ENCODE measurements at regions not wholly inside any gene's neighbourhood (a gene's known extent, or its start where the extent isn't known, plus 50 kb on each side); places are given as distances from the start of the nearest gene placed in this dataset.

- TF ChIP-seq NFIC (IDR thresholded peaks at IDR 0.05) = no peak
- no peak for TF ChIP-seq EP300 (IDR thresholded peaks at IDR 0.05; ENCODE audit: borderline replicate concordance)
- no peak for TF ChIP-seq TAF1 (IDR thresholded peaks at IDR 0.05; ENCODE audit: low read depth)
- no peak for TF ChIP-seq CEBPB (IDR thresholded peaks at IDR 0.05)
- TF ChIP-seq YY1 (IDR thresholded peaks at IDR 0.05; ENCODE audit: low read depth) = no peak
- no peak for TF ChIP-seq CREB1 (IDR thresholded peaks at IDR 0.05; ENCODE audit: low read depth)
- TF ChIP-seq FOXM1 (IDR thresholded peaks at IDR 0.05; ENCODE audit: borderline replicate concordance, low read depth) = no peak
- no peak for TF ChIP-seq TCF12 (IDR thresholded peaks at IDR 0.05; ENCODE audit: low read depth)
- no peak for TF ChIP-seq USF1 (IDR thresholded peaks at IDR 0.05)
- no peak for TF ChIP-seq MAX (IDR thresholded peaks at IDR 0.05)
- TF ChIP-seq, protein P1, sequence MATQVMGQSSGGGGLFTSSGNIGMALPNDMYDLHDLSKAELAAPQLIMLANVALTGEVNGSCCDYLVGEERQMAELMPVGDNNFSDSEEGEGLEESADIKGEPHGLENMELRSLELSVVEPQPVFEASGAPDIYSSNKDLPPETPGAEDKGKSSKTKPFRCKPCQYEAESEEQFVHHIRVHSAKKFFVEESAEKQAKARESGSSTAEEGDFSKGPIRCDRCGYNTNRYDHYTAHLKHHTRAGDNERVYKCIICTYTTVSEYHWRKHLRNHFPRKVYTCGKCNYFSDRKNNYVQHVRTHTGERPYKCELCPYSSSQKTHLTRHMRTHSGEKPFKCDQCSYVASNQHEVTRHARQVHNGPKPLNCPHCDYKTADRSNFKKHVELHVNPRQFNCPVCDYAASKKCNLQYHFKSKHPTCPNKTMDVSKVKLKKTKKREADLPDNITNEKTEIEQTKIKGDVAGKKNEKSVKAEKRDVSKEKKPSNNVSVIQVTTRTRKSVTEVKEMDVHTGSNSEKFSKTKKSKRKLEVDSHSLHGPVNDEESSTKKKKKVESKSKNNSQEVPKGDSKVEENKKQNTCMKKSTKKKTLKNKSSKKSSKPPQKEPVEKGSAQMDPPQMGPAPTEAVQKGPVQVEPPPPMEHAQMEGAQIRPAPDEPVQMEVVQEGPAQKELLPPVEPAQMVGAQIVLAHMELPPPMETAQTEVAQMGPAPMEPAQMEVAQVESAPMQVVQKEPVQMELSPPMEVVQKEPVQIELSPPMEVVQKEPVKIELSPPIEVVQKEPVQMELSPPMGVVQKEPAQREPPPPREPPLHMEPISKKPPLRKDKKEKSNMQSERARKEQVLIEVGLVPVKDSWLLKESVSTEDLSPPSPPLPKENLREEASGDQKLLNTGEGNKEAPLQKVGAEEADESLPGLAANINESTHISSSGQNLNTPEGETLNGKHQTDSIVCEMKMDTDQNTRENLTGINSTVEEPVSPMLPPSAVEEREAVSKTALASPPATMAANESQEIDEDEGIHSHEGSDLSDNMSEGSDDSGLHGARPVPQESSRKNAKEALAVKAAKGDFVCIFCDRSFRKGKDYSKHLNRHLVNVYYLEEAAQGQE (IDR thresholded peaks at IDR 0.05; ENCODE audit: low read depth) = no peak
- TF ChIP-seq RAD21 (IDR thresholded peaks at IDR 0.05; ENCODE audit: low read depth) = no peak
- TF ChIP-seq EGR1 (IDR thresholded peaks at IDR 0.05) = no peak
- no peak for TF ChIP-seq TEAD4 (IDR thresholded peaks at IDR 0.05)
- no peak for TF ChIP-seq ZBTB7A (IDR thresholded peaks at IDR 0.05; ENCODE audit: low read depth)
Observed at GRCh38 chr21:23792300-23792699, 1815.0 kb downstream of the MRPL39 start.

DNA sequence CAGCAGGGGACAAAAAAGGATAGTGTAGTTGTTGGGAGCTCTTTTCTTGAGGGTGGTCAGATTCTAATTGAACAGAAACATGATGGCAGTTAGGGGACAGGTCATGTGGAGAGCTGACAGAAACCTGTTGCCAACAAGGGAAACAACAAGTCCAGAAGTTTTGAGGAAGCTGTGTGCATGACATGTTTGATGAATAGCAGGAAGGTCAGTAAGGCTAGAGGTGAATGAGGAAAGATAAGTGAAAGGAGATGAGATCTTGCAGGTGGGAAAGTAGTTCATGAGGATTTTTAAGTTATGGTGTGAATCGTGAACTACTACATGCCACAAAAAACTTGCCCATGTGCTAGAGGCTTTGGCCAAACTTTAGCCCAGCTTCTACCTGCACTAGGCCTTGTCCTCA, 1817.4 kb downstream of the MRPL39 start:
- TF ChIP-seq MAX (IDR thresholded peaks at IDR 0.05) = no peak
- TF ChIP-seq YY1 (IDR thresholded peaks at IDR 0.05; ENCODE audit: low read depth) = no peak

- TF ChIP-seq CREB1 (IDR thresholded peaks at IDR 0.05; ENCODE audit: low read depth) (no peak), ZBTB7A (IDR thresholded peaks at IDR 0.05; ENCODE audit: low read depth) (no peak), TCF12 (IDR thresholded peaks at IDR 0.05; ENCODE audit: low read depth) (no peak), EGR1 (IDR thresholded peaks at IDR 0.05) (no peak), YY1 (IDR thresholded peaks at IDR 0.05; ENCODE audit: low read depth) (no peak)
- TF ChIP-seq, protein P1 (IDR thresholded peaks at IDR 0.05; ENCODE audit: low read depth) = no peak
Observed at GRCh38 chr21:23780326-23780725, 1827.0 kb downstream of the MRPL39 start.

DNA sequence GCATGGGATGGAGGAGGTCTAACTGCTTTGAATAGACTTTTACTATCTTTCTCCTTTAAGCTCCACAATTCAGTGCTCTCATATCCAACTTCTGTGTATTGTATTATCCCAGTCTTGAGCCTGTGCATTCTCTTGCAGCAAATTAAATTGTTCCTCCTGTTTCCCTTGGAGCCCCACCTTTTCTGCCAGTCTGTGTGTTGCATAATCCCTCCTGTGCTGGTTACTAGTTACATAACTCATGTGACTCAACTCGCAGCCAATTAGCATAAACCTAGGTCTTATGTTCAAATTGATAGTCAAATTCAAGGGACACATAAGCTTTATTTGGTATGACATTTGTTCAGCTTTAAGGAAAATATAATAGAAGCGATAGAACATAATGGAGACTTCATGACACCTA, 1863.5 kb downstream of the MRPL39 start:
- TF ChIP-seq CREB1 (IDR thresholded peaks at IDR 0.05; ENCODE audit: low read depth) (no peak), TCF12 (IDR thresholded peaks at IDR 0.05; ENCODE audit: low read depth) (no peak), CEBPB (IDR thresholded peaks at IDR 0.05) (no peak), YY1 (IDR thresholded peaks at IDR 0.05; ENCODE audit: low read depth) (no peak), ZBTB7A (IDR thresholded peaks at IDR 0.05; ENCODE audit: low read depth) (no peak)

DNA sequence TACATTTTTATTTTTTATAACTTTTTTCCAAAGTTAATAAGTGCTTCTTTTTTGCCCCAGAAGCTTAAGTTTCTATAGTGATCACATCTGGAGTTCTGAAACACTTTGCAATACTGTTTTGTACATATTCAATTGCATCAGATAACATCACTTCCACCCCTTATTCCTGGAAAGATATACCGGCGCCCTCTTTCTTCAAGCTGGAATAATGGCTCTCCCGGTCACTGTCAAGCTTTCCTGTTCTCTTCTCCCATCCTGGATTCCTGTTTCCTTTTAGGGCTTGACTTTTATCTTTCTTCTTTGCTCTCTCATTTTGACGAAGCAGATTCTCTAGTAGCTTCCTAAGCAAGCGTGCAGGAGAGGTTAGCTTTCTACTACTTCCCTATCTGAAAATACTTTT, 1866.8 kb downstream of the MRPL39 start:
- TF ChIP-seq NFIC (IDR thresholded peaks at IDR 0.05) (no peak), YY1 (IDR thresholded peaks at IDR 0.05; ENCODE audit: low read depth) (no peak), RAD21 (IDR thresholded peaks at IDR 0.05; ENCODE audit: low read depth) (no peak), ZBTB7A (IDR thresholded peaks at IDR 0.05; ENCODE audit: low read depth) (no peak), CEBPB (IDR thresholded peaks at IDR 0.05) (no peak), CREB1 (IDR thresholded peaks at IDR 0.05; ENCODE audit: low read depth) (no peak), TEAD4 (IDR thresholded peaks at IDR 0.05) (no peak), TCF12 (IDR thresholded peaks at IDR 0.05; ENCODE audit: low read depth) (no peak), MAX (IDR thresholded peaks at IDR 0.05) (no peak), TAF1 (IDR thresholded peaks at IDR 0.05; ENCODE audit: low read depth) (no peak), EP300 (IDR thresholded peaks at IDR 0.05; ENCODE audit: borderline replicate concordance) (no peak)

DNA sequence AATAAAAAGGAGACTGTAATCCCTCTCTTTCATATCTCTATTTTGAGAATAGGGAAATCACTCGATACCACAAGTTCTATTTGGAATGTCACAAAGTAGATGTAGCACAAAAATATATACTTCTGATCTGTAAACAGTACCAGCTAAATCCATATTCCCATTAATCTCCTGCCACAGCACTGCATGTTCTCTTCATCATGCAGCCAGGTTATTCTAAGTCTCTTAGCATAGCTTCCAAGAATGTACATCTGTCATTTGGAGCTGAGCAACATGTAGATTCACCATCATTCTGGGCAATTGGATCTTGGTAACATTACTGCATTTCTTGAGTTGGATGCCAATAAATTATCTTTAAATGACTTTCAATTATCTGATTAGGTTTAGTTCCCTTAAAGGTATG, 1874.5 kb downstream of the MRPL39 start:
- TF ChIP-seq FOXM1 (IDR thresholded peaks at IDR 0.05; ENCODE audit: borderline replicate concordance, low read depth) = no peak
- TF ChIP-seq CEBPB (IDR thresholded peaks at IDR 0.05) = no peak
- TF ChIP-seq EGR1 (IDR thresholded peaks at IDR 0.05) = no peak
- no peak for TF ChIP-seq TCF12 (IDR thresholded peaks at IDR 0.05; ENCODE audit: low read depth)
- TF ChIP-seq TAF1 (IDR thresholded peaks at IDR 0.05; ENCODE audit: low read depth) = no peak
- no peak for TF ChIP-seq MAX (IDR thresholded peaks at IDR 0.05)
- TF ChIP-seq, protein P1 (IDR thresholded peaks at IDR 0.05; ENCODE audit: low read depth) = no peak
- no peak for TF ChIP-seq ZBTB7A (IDR thresholded peaks at IDR 0.05; ENCODE audit: low read depth)
- no peak for TF ChIP-seq RAD21 (IDR thresholded peaks at IDR 0.05; ENCODE audit: low read depth)
- TF ChIP-seq CREB1 (IDR thresholded peaks at IDR 0.05; ENCODE audit: low read depth) = no peak
- no peak for TF ChIP-seq EP300 (IDR thresholded peaks at IDR 0.05; ENCODE audit: borderline replicate concordance)
- TF ChIP-seq TEAD4 (IDR thresholded peaks at IDR 0.05) = no peak
- TF ChIP-seq NFIC (IDR thresholded peaks at IDR 0.05) = no peak
- no peak for TF ChIP-seq USF1 (IDR thresholded peaks at IDR 0.05)
